Nephron progenitor cell (in vitro differentiated cells): ENCODE measurements at regions not wholly inside any gene's neighbourhood (a gene's known extent, or its start where the extent isn't known, plus 50 kb on each side); places are given as distances from the start of the nearest gene placed in this dataset.

Experiments used
- DNase-seq: peaks from one replicate; pipeline ENCODE4 v3.0.0; 2021
- H3K27ac Mint-ChIP-seq: 2 replicates; pipeline ENCODE4 v1.8.0; 2021; ENCODE audit warnings: mild to moderate bottlenecking, moderate library complexity, mixed read lengths
- H3K27me3 Mint-ChIP-seq: 2 replicates; pipeline ENCODE4 v1.8.0; 2021; ENCODE audit warnings: mild to moderate bottlenecking, low read depth, mixed read lengths; ENCODE audit not compliant: poor library complexity
- H3K36me3 Mint-ChIP-seq: 2 replicates; pipeline ENCODE4 v1.8.0; 2021; ENCODE audit warnings: low read depth, mixed read lengths
- H3K4me1 Mint-ChIP-seq: 2 replicates; pipeline ENCODE4 v1.8.0; 2021; ENCODE audit warnings: mixed read lengths
- H3K4me3 Mint-ChIP-seq: 2 replicates; pipeline ENCODE4 v1.8.0; 2021; ENCODE audit warnings: mild to moderate bottlenecking, moderate library complexity, mixed read lengths
- H3K9me3 Mint-ChIP-seq: 2 replicates; pipeline ENCODE4 v1.8.0; 2021; ENCODE audit warnings: mild to moderate bottlenecking, moderate library complexity, mixed read lengths
- TF ChIP-seq, protein P1 (sequence below): fragments of 200-600 bp; sonication (generic); IDR thresholded peaks from 2 replicates; pipeline ENCODE4 v1.5.0; 2021; ENCODE audit warnings: antibody characterized with exemption

DNA sequence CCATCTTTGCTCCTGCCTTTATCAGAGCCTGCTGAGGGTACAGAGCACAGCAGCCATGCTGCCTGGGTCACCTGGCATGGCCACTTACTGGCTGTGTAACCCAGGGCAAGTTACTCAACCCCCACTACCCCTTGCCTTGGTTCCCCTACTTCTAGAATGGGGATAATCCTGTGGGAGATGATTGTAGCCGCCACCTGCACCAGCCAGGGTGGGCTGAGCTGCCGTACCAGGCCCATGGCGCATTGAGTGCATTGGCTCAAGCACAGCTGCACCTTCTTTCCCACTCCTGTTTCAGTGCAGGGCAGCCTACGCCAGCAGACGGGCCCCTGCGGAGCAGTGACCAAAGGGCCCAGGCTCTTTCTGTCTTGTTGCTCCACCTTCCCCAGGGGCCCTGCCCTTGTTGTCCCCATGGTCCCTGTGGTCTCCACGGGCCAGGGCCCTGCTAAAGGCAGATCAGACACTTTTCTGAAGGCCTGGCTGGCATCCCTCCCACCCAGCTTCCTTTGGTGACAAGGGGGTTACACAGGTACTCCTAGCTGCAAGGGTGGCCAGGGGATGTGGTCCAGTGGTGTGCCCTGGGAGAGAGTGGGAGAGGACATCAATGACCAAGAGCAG lies 159.4 kb upstream of the MLN start:
- Mint-ChIP-seq H3K4me1 (peaks cover 35% of the 10 kb centered on the region), H3K4me3 (no peak overlapping the region), H3K9me3 (no peaks in the 10 kb centered on the region), H3K27ac (no peak overlapping the region), H3K36me3 (no peaks in the 10 kb centered on the region), H3K27me3 (peaks cover 19% of the 10 kb centered on the region)
- TF ChIP-seq, protein P1, sequence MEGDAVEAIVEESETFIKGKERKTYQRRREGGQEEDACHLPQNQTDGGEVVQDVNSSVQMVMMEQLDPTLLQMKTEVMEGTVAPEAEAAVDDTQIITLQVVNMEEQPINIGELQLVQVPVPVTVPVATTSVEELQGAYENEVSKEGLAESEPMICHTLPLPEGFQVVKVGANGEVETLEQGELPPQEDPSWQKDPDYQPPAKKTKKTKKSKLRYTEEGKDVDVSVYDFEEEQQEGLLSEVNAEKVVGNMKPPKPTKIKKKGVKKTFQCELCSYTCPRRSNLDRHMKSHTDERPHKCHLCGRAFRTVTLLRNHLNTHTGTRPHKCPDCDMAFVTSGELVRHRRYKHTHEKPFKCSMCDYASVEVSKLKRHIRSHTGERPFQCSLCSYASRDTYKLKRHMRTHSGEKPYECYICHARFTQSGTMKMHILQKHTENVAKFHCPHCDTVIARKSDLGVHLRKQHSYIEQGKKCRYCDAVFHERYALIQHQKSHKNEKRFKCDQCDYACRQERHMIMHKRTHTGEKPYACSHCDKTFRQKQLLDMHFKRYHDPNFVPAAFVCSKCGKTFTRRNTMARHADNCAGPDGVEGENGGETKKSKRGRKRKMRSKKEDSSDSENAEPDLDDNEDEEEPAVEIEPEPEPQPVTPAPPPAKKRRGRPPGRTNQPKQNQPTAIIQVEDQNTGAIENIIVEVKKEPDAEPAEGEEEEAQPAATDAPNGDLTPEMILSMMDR, result no peak
- DNase-seq, result no peak

GRCh38 chr6:33962246-33963027 lies 158.6 kb upstream of the MLN start:
- Mint-ChIP-seq H3K36me3 (no peaks in the 10 kb centered on the region), H3K9me3 (no peaks in the 10 kb centered on the region), H3K27me3 (peaks cover 19% of the 10 kb centered on the region), H3K4me3 (no peak overlapping the region), H3K27ac (no peak overlapping the region), H3K4me1 (peaks cover 35% of the 10 kb centered on the region)
- TF ChIP-seq, protein P1, result no peak
- DNase-seq, result no peak

DNA sequence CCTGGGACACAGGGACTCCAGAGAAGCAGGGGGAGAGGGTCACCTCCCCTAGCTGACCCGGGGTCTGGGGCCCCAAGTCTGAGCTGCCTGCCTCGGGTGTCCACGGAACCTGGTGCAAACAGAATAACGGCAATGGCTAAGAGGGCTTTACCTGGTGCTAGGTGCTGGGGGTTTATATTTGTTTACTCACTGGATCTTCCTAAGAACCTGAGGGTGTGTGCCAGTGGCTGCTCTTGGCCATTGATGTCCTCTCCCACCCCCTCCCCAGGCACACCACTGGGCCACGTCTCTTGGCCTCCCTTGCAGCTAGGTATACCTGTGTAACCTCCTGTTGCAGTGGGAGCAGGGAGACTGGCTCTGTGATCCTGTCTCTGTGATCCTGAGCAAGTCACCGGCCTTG lies 157.9 kb upstream of the MLN start:
- H3K27ac Mint-ChIP-seq, result no peak overlapping the region
- TF ChIP-seq, protein P1, result no peak

DNA sequence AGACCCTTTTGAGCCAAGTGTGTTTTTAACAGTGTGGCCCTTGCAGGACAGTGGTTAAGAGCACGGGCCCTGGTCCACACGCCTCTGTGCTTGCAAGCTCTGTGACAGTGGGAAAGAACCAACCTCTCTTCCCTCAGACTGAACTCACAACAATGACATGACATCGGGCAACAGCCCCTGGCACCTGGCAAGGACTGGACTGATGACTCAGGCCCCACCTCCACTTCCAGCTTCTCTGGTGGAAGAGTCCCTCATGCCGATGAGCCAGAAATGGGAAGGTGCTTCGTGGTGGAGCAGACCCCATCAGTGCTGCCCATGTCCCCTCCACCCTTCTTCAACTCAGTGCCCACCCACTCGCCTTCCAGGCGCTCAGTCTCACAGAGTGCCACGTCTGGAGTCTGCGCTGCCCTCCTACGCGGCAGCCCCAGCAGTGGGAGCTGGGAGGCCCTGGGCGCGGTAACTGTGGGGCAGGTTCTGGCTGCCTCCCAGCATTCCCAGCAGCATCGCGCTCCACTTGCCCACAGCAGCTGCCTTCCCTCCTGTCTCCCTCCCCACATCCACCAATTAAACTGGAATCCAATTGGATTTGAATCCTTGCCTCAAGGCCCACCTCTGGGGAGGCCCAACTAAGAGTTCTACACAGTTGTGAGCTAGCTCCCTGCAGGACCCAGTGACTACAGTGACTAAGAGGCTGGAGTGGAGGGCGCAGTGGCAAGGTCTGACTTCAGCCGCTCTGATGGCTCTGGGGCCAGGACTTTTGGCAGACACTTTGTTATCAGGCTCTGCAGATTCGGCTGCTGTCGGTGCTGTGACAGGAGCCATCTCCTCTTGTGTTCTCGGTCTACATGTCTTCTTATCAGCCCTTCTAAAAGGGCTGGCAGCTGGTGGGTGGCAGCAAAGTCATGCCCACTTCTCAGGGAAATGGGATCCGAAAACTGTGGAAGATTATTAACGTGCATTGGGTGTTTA lies 156.8 kb upstream of the MLN start:
- TF ChIP-seq, protein P1, result no peak
- no peak for DNase-seq
- H3K4me1 Mint-ChIP-seq, result peaks cover 31% of the 10 kb centered on the region
- H3K4me3 Mint-ChIP-seq, result no peak overlapping the region
- no peak overlapping the region for H3K27ac Mint-ChIP-seq
- H3K36me3 Mint-ChIP-seq, result no peaks in the 10 kb centered on the region
- H3K9me3 Mint-ChIP-seq, result no peaks in the 10 kb centered on the region
- H3K27me3 Mint-ChIP-seq, result peaks cover 31% of the 10 kb centered on the region

More for the DNA sequence above, 157.9 kb upstream of the MLN start:
- Mint-ChIP-seq H3K9me3 (no peaks in the 10 kb centered on the region), H3K27me3 (peaks cover 25% of the 10 kb centered on the region), H3K4me3 (no peak overlapping the region), H3K36me3 (no peaks in the 10 kb centered on the region), H3K4me1 (peaks cover 34% of the 10 kb centered on the region)
- no peak for DNase-seq

DNA sequence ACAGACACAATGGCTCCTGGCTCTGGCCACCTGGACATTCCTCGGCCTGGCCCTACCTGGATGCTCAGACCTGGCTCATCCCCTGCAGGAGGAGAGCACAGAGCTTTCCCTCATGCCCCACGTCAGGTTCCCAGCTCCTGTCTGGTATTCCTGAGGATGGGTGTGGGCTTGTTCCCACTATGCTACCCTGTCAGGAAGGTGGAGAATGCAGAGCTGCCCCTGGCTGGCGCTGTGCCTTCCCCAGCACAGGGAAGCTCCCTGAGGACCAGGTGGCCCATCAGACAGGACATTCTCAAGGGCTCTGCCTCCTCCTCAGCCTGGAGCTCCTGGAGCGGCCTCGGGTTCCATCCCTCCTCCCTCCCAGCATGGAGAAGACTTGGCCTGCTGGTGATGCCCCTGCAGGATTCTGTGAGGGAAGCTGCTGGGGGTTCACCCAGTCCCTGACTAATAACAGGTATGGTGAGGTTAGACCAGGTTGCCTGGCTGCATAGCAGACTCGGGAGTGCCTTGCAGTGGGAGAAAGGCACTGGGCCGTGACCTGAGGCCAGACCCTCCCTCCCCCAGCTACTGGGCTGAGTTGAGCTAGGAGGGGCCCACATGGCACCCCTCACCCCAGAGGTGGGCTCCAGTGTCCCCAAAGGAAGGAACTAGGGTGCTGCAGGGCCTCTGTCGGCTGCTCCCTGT lies 156.0 kb upstream of the MLN start:
- peaks cover 31% of the 10 kb centered on the region for H3K4me1 Mint-ChIP-seq
- H3K9me3 Mint-ChIP-seq, result no peaks in the 10 kb centered on the region
- H3K36me3 Mint-ChIP-seq, result no peaks in the 10 kb centered on the region
- TF ChIP-seq, protein P1, result no peak
- no peak overlapping the region for H3K27ac Mint-ChIP-seq
- DNase-seq, result no peak
- no peak overlapping the region for H3K4me3 Mint-ChIP-seq
- H3K27me3 Mint-ChIP-seq, result peaks cover 31% of the 10 kb centered on the region
